MCF 10A (cell line): ENCODE measurements at regions not wholly inside any gene's neighbourhood (a gene's known extent, or its start where the extent isn't known, plus 50 kb on each side); places are given as distances from the start of the nearest gene placed in this dataset.

ENCODE experiments used
- BruUV-seq: library from RNA; stranded (reverse); fragments of 400-500 nt; replicated peaks from 2 replicates; lab custom pipeline; 2021; lab: Mats Ljungman, UMichigan
- CTCF ChIA-PET: fragments of 300-600 bp; sonication (Branson Sonifier 250); formaldehyde crosslinking; extraction: SDS; loops from one replicate; lab custom pipeline; 2021; ENCODE audit warnings: antibody characterized with exemption, inconsistent platforms; lab: Yijun Ruan, JAX
- POLR2A ChIA-PET: fragments of 300-600, 350-650 bp; sonication (Branson Sonifier 250); formaldehyde crosslinking; extraction: SDS; loops from one replicate; lab custom pipeline; 2020; ENCODE audit warnings: antibody characterized with exemption, inconsistent platforms; lab: Yijun Ruan, JAX
- DNase-seq: peaks from one replicate; pipeline ENCODE4 v3.0.0-alpha.2; 2018; ENCODE audit not compliant: unreplicated experiment
- H3K27ac Mint-ChIP-seq: one replicate; pipeline ENCODE4 v1.8.0; 2022; ENCODE audit warnings: mild to moderate bottlenecking, low read depth, mixed read lengths; ENCODE audit not compliant: unreplicated experiment
- H3K27me3 Mint-ChIP-seq: one replicate; pipeline ENCODE4 v1.8.0; 2022; ENCODE audit warnings: mixed read lengths; ENCODE audit not compliant: insufficient read depth, unreplicated experiment
- H3K36me3 Mint-ChIP-seq: one replicate; pipeline ENCODE4 v1.8.0; 2022; ENCODE audit warnings: mild to moderate bottlenecking, moderate library complexity, mixed read lengths; ENCODE audit not compliant: insufficient read depth, unreplicated experiment
- H3K4me1 Mint-ChIP-seq: one replicate; pipeline ENCODE4 v1.8.0; 2022; ENCODE audit warnings: mixed read lengths; ENCODE audit not compliant: insufficient read depth, unreplicated experiment
- H3K4me3 Mint-ChIP-seq: one replicate; pipeline ENCODE4 v1.8.0; 2022; ENCODE audit warnings: mild to moderate bottlenecking, moderate library complexity, mixed read lengths; ENCODE audit not compliant: unreplicated experiment
- H3K9me3 Mint-ChIP-seq: one replicate; pipeline ENCODE4 v1.8.0; 2022; ENCODE audit warnings: mixed read lengths; ENCODE audit not compliant: unreplicated experiment
- CTCF ChIP-seq: fragments of 200-600 bp; IDR thresholded peaks from one replicate; pipeline ENCODE4 v1.8.0; 2022; ENCODE audit warnings: antibody characterized with exemption, mild to moderate bottlenecking; ENCODE audit not compliant: unreplicated experiment
- intact Hi-C: fragments of 100-400 bp; cut with micrococcal nuclease; formaldehyde crosslinking; loops from 2 replicates; pipeline ENCODE4 v1.14.1; 2022

GRCh38 chr12:107429006-107429705 is 256.4 kb upstream of the PWP1 start:
- peaks cover 6% of the 10 kb centered on the region for H3K36me3 Mint-ChIP-seq
- no peaks in the 10 kb centered on the region for H3K9me3 Mint-ChIP-seq
- ChIA-PET POLR2A (interaction anchor here (0.6 to 0.8 kb wide), 4 partner anchors 18 to 318 kb away, joined by 3 to 4 read pairs (median 3); no protein-coding TSS in a partner anchor), CTCF (interaction anchor here (0.6 to 0.8 kb wide), 4 partner anchors 8 to 304 kb away, joined by 3 to 6 read pairs (median 3); no protein-coding TSS in a partner anchor)
- no peaks in the 10 kb centered on the region for H3K27me3 Mint-ChIP-seq
- H3K4me3 Mint-ChIP-seq = no peak overlapping the region
- peak; percentile 71 for DNase-seq
- no peak for TF ChIP-seq CTCF
- H3K4me1 Mint-ChIP-seq = peaks cover 6% of the 10 kb centered on the region
- intact Hi-C loops = no loop called here
- H3K27ac Mint-ChIP-seq = no peak overlapping the region
- BruUV-seq = no TSS peak

GRCh38 chr12:107431942-107432341 is 253.7 kb upstream of the PWP1 start:
- ChIA-PET CTCF (interaction anchor here (0.5 to 0.8 kb wide), 3 partner anchors 12 to 271 kb away, joined by 3 to 5 read pairs (median 4); no protein-coding TSS in a partner anchor), POLR2A (no interaction called here)
- Mint-ChIP-seq H3K36me3 (no peaks in the 10 kb centered on the region), H3K27ac (no peak overlapping the region), H3K4me3 (no peak overlapping the region), H3K27me3 (no peaks in the 10 kb centered on the region), H3K4me1 (peaks cover 16% of the 10 kb centered on the region), H3K9me3 (no peaks in the 10 kb centered on the region)
- DNase-seq = no peak
- intact Hi-C loops = no loop called here
- no TSS peak for BruUV-seq
- no peak for TF ChIP-seq CTCF

GRCh38 chr12:107435072-107435471 is 250.5 kb upstream of the PWP1 start:
- POLR2A ChIA-PET = no interaction called here
- no TSS peak for BruUV-seq
- no peak overlapping the region for H3K4me3 Mint-ChIP-seq
- H3K9me3 Mint-ChIP-seq = no peaks in the 10 kb centered on the region
- H3K4me1 Mint-ChIP-seq = peaks cover 11% of the 10 kb centered on the region
- H3K27me3 Mint-ChIP-seq = no peaks in the 10 kb centered on the region
- DNase-seq = no peak
- TF ChIP-seq CTCF = no peak
- no peak overlapping the region for H3K27ac Mint-ChIP-seq
- intact Hi-C loops = no loop called here
- no peaks in the 10 kb centered on the region for H3K36me3 Mint-ChIP-seq
- CTCF ChIA-PET = interaction anchor here (0.8 kb wide), 1 partner anchor 174 kb away, joined by 4 read pairs; no protein-coding TSS in a partner anchor

- no peaks in the 10 kb centered on the region for H3K36me3 Mint-ChIP-seq
- TF ChIP-seq CTCF = no peak
- no TSS peak for BruUV-seq
- intact Hi-C loops = no loop called here
- H3K4me3 Mint-ChIP-seq = no peak overlapping the region
- DNase-seq = no peak
- peaks cover 11% of the 10 kb centered on the region for H3K4me1 Mint-ChIP-seq
- H3K27ac Mint-ChIP-seq = no peak overlapping the region
- no peaks in the 10 kb centered on the region for H3K9me3 Mint-ChIP-seq
- POLR2A ChIA-PET = no interaction called here
- no peaks in the 10 kb centered on the region for H3K27me3 Mint-ChIP-seq
- CTCF ChIA-PET = interaction anchor here (0.8 to 1.9 kb wide), 2 partner anchors 174 to 304 kb away, joined by 4 to 6 read pairs; no protein-coding TSS in a partner anchor
Observed at GRCh38 chr12:107435520-107435919, 250.1 kb upstream of the PWP1 start.
